HepG2 (cell line): ENCODE measurements at regions not wholly inside any gene's neighbourhood (a gene's known extent, or its start where the extent isn't known, plus 50 kb on each side); places are given as distances from the start of the nearest gene placed in this dataset.

ENCODE experiments used
- FOSL2 ChIP-seq: sonication (generic); formaldehyde crosslinking; IDR thresholded peaks from 2 replicates; pipeline ENCODE4 v1.4.0; 2020; ENCODE audit warnings: missing genetic modification reagents
- MIXL1 ChIP-seq: IDR thresholded peaks from 2 replicates; pipeline ENCODE4 v1.6.1; 2016
- POLR2AphosphoS5 ChIP-seq: IDR thresholded peaks from 2 replicates; pipeline ENCODE4 v1.6.1; 2012; ENCODE audit warnings: low read depth, low read length
- PREB ChIP-seq: sonication (generic); formaldehyde crosslinking; IDR thresholded peaks from 2 replicates; pipeline ENCODE4 v1.4.0; 2020; ENCODE audit warnings: missing genetic modification reagents
- STAG1 ChIP-seq: sonication (generic); formaldehyde crosslinking; IDR thresholded peaks from 2 replicates; pipeline ENCODE4 v1.4.0; 2020; ENCODE audit warnings: missing genetic modification reagents
- TCF7 ChIP-seq: sonication (generic); IDR thresholded peaks from 2 replicates; pipeline ENCODE4 v1.6.1; 2016; ENCODE audit warnings: antibody characterized with exemption, low read depth
- TF ChIP-seq, protein P1 (sequence below): sonication (generic); formaldehyde crosslinking; IDR thresholded peaks from 2 replicates; pipeline ENCODE4 v1.5.0; 2020; ENCODE audit warnings: mild to moderate bottlenecking, missing genetic modification reagents, moderate library complexity

- TF ChIP-seq POLR2AphosphoS5 (no peak), PREB (no peak), TCF7 (no peak), MIXL1 (CRISPR knock-in tag) (no peak), FOSL2 (no peak), STAG1 (CRISPR knock-in tag) (no peak)
- TF ChIP-seq, protein P1, sequence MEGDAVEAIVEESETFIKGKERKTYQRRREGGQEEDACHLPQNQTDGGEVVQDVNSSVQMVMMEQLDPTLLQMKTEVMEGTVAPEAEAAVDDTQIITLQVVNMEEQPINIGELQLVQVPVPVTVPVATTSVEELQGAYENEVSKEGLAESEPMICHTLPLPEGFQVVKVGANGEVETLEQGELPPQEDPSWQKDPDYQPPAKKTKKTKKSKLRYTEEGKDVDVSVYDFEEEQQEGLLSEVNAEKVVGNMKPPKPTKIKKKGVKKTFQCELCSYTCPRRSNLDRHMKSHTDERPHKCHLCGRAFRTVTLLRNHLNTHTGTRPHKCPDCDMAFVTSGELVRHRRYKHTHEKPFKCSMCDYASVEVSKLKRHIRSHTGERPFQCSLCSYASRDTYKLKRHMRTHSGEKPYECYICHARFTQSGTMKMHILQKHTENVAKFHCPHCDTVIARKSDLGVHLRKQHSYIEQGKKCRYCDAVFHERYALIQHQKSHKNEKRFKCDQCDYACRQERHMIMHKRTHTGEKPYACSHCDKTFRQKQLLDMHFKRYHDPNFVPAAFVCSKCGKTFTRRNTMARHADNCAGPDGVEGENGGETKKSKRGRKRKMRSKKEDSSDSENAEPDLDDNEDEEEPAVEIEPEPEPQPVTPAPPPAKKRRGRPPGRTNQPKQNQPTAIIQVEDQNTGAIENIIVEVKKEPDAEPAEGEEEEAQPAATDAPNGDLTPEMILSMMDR (CRISPR knock-in tag): no peak
These were observed 149.0 kb upstream of the HDAC4 start for GRCh38 chr2:239549711-239550255.
